ENCODE measurements at regions not wholly inside any gene's neighbourhood (a gene's known extent, or its start where the extent isn't known, plus 50 kb on each side); places are given as distances from the start of the nearest gene placed in this dataset.

GRCh38 chr4:59762344-59762743 is 1437.8 kb upstream of the ADGRL3 start:
- Histone ChIP-seq H3K4me1 (ENCODE audit: control insufficient read depth, insufficient read depth, low read length) (no peaks in the 10 kb centered on the region), H3K9me3 (replicated peaks; ENCODE audit: control insufficient read depth, insufficient read depth, low read length) (no peaks in the 10 kb centered on the region), H3K27me3 (replicated peaks in 1 of 2; ENCODE audit: control insufficient read depth in 2 of 2, insufficient read depth in 2 of 2, low read length in 1 of 2) (no peaks in the 10 kb centered on the region), H3K4me3 (no peak overlapping the region), H2AFZ (ENCODE audit: control insufficient read depth, low read depth, low read length) (no peak overlapping the region), H3K4me2 (ENCODE audit: control insufficient read depth, insufficient read depth) (no peak overlapping the region), H3K27ac (ENCODE audit: control insufficient read depth, insufficient read depth) (no peak overlapping the region), H3K9ac (ENCODE audit: control insufficient read depth, insufficient read depth, low read length) (no peak overlapping the region), H4K20me1 (ENCODE audit: control insufficient read depth, insufficient read depth) (no peaks in the 10 kb centered on the region), H3K79me2 (ENCODE audit: control insufficient read depth, insufficient read depth, low read length) (no peaks in the 10 kb centered on the region), H3K36me3 (ENCODE audit: control insufficient read depth in 2 of 2, insufficient read depth in 2 of 2, low read length in 1 of 2) (no peaks in the 10 kb centered on the region)
- WGBS (ENCODE audit: insufficient coverage, insufficient replicate concordance, low lambda C conversion rate, missing lambda C conversion rate) = 5% methylated on average over 4 of the region's 4 CpGs
- ChIA-PET CTCF (no interaction called here), POLR2A (no interaction called here), SMC1A (ENCODE audit: uncharacterized antibody, unreplicated experiment) (no interaction called here), RAD21 (ENCODE audit: unreplicated experiment) (no interaction called here)
- in situ Hi-C loops (cut with MboI) = no loop called here
- intact Hi-C loops (cut with micrococcal nuclease; ENCODE audit: unreplicated experiment) = no loop called here
- no TSS peak for BruUV-seq (replicated peaks)
- DNase-seq (ENCODE audit: low read depth, low spot score) (no peak), FAIRE-seq (no peak), ATAC-seq (no peak)
- no peak for TF ChIP-seq TCF3 (IDR thresholded peaks at IDR 0.05; ENCODE audit: borderline replicate concordance, insufficient read depth, low read depth, low read length)
- TF ChIP-seq SKIL (IDR thresholded peaks at IDR 0.05; ENCODE audit: low read depth, poor library complexity, severe bottlenecking) = no peak
- TF ChIP-seq RELA (IDR thresholded peaks at IDR 0.05; ENCODE audit: borderline replicate concordance, partially characterized antibody) = no peak
- no peak for TF ChIP-seq USF2 (IDR thresholded peaks at IDR 0.05; ENCODE audit: borderline replicate concordance, low read depth, low read length)
- TF ChIP-seq CBX3 (IDR thresholded peaks at IDR 0.05; ENCODE audit: borderline replicate concordance, low read depth) = no peak
- TF ChIP-seq MXI1 (IDR thresholded peaks at IDR 0.05; ENCODE audit: low read depth, low read length) = no peak
- TF ChIP-seq ZBED1 (IDR thresholded peaks at IDR 0.05; ENCODE audit: borderline replicate concordance) = no peak
- no peak for TF ChIP-seq SMAD5 (IDR thresholded peaks at IDR 0.05; ENCODE audit: low read depth)
- no peak for TF ChIP-seq HDAC2 (IDR thresholded peaks at IDR 0.05)
- TF ChIP-seq ZNF384 (IDR thresholded peaks at IDR 0.05; ENCODE audit: borderline replicate concordance, low read depth, low read length) = no peak
- no peak for TF ChIP-seq POU2F2 (IDR thresholded peaks at IDR 0.05; ENCODE audit: borderline replicate concordance, low read depth, low read length)
- TF ChIP-seq TCF7 (IDR thresholded peaks at IDR 0.05; ENCODE audit: borderline replicate concordance) = no peak
- no peak for TF ChIP-seq CHD1 (IDR thresholded peaks at IDR 0.05; ENCODE audit: low read depth, low read length)
- TF ChIP-seq PKNOX1 (IDR thresholded peaks at IDR 0.05) = no peak
- no peak for TF ChIP-seq BMI1 (IDR thresholded peaks at IDR 0.05; ENCODE audit: borderline replicate concordance)
- TF ChIP-seq ZNF622 (IDR thresholded peaks at IDR 0.05) = no peak

All from GM12878 (cell line).